ENCODE measurements at regions not wholly inside any gene's neighbourhood (a gene's known extent, or its start where the extent isn't known, plus 50 kb on each side); places are given as distances from the start of the nearest gene placed in this dataset.

GRCh38 chr1:8176279-8176678 is 141.6 kb upstream of the SLC45A1 start:
- TF ChIP-seq, protein P1, sequence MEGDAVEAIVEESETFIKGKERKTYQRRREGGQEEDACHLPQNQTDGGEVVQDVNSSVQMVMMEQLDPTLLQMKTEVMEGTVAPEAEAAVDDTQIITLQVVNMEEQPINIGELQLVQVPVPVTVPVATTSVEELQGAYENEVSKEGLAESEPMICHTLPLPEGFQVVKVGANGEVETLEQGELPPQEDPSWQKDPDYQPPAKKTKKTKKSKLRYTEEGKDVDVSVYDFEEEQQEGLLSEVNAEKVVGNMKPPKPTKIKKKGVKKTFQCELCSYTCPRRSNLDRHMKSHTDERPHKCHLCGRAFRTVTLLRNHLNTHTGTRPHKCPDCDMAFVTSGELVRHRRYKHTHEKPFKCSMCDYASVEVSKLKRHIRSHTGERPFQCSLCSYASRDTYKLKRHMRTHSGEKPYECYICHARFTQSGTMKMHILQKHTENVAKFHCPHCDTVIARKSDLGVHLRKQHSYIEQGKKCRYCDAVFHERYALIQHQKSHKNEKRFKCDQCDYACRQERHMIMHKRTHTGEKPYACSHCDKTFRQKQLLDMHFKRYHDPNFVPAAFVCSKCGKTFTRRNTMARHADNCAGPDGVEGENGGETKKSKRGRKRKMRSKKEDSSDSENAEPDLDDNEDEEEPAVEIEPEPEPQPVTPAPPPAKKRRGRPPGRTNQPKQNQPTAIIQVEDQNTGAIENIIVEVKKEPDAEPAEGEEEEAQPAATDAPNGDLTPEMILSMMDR (conservative IDR thresholded peaks at IDR 0.05), result no peak
- TF ChIP-seq EZH2 (IDR thresholded peaks at IDR 0.05; ENCODE audit: low read depth), result no peak

All from PC-9 (cell line).